Retinal pigment epithelial cell (primary cell): ENCODE measurements at regions not wholly inside any gene's neighbourhood (a gene's known extent, or its start where the extent isn't known, plus 50 kb on each side); places are given as distances from the start of the nearest gene placed in this dataset.

Experiments
- DNase-seq: peaks from one replicate; pipeline ENCODE4 v3.0.0-alpha.2; 2010; ENCODE audit warnings: low read depth
- H3K4me3 ChIP-seq: 2 replicates; pipeline ENCODE4 v1.5.1; 2011; ENCODE audit warnings: mild to moderate bottlenecking, low read length, control low read depth, moderate library complexity
- TF ChIP-seq, protein P1 (sequence below): conservative IDR thresholded peaks from 2 replicates; pipeline ENCODE4 v1.5.1; 2011; ENCODE audit warnings: low read depth, low read length, control low read depth, inconsistent platforms

DNA sequence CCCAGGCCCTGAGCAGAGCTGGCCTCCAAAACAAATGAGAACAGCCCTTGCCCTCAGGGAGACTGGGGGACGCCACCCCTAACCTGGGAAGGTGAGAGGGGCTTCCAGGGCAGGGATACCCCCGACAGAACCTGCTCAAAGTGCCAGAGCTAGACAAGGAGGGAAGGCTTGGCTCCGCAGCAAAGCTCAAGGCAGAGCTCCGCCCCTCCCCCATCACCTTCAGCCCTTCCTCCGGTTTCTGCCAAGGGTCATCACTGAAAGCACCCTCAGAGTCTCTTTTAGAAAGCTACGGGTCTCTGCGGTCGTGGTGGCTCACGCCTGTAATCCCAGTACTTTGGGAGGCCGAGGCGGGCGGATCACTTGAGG is 73.4 kb upstream of the CUX1 start:
- TF ChIP-seq, protein P1, sequence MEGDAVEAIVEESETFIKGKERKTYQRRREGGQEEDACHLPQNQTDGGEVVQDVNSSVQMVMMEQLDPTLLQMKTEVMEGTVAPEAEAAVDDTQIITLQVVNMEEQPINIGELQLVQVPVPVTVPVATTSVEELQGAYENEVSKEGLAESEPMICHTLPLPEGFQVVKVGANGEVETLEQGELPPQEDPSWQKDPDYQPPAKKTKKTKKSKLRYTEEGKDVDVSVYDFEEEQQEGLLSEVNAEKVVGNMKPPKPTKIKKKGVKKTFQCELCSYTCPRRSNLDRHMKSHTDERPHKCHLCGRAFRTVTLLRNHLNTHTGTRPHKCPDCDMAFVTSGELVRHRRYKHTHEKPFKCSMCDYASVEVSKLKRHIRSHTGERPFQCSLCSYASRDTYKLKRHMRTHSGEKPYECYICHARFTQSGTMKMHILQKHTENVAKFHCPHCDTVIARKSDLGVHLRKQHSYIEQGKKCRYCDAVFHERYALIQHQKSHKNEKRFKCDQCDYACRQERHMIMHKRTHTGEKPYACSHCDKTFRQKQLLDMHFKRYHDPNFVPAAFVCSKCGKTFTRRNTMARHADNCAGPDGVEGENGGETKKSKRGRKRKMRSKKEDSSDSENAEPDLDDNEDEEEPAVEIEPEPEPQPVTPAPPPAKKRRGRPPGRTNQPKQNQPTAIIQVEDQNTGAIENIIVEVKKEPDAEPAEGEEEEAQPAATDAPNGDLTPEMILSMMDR = no peak
- DNase-seq = no peak
- H3K4me3 ChIP-seq = peak overlapping the region; percentile 52

DNA sequence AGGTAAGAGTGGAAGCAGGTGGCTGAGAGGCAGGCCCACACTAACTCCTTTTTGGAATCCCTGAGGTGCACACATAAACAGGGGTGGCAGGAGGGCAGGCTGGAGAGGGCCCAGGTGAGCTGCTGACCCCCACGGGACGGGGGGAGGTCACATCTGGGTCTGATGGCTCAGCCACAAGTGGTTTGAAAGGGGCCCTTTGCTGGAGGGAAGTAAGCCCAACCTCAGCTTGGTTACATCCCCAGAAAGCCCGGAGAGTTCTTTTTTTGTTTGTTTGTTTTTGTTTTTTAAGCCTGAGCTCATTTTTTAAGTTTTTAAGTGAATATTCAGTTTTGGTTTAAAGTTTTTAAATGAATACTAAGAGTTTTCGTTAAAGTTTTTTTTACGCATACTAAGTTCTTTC is 72.8 kb upstream of the CUX1 start:
- DNase-seq = no peak
- H3K4me3 ChIP-seq = no peak overlapping the region
- TF ChIP-seq, protein P1 = no peak

DNA sequence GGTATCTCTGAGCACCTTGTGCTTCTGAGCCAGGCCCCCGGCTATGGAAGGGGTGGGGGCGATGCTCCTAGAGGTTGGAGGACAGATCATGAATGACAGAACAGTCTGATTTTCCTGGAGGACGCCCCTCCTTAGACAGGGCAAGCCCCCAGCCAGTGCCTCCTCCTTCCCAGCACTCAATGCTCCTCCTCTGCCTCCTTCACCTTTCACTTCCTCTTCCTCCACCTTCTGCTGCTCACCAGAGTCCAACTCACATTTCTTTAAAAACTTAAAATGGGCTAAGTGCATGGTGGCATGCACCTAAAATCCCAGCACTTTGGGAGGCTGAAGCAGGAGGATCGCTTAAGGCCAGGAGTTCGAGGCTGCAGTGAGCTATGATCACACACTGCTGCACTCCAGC is 71.1 kb upstream of the CUX1 start:
- no peak for DNase-seq
- TF ChIP-seq, protein P1 = no peak
- no peak overlapping the region for H3K4me3 ChIP-seq

DNA sequence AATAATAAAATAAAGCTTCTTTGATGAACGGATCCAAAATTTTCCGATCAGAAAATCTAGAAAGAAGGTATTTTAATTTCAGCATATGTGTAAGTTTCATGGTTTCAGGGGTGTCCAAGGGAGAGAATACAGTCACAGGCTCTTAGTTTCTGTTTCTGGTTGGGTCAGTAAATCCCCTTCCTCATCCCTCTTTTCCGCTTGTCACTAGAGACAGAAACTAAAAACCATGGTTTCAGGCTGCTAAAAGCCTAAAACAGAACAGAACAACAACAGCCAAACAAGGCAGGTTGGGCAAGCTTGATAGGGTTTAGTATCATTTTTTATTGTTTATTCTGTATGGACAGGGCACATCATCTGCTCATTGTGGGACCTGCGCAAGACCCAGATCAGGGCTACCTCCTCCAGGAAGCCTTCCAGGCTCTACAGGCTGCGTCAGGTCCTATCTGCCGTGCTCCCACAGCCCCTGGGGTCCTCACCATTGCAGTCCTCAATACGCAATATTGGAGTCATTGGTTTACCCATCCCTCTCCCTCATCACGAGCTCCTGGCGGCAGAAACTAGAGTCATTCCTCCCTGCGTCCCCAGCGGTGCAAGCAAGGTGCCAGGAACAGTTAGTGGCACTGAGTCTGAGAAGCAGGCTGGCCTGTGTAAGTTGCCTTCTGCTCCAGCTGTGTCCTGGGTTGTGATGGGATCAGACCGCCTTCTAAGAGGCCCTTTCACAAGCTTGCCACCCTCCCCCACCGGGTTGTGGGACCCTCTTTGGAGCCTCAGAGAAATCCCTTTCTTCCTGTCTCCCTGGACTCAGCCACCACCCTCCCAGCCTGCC is 70.2 kb upstream of the CUX1 start:
- no peak overlapping the region for H3K4me3 ChIP-seq
- DNase-seq = no peak
- TF ChIP-seq, protein P1 = no peak

DNA sequence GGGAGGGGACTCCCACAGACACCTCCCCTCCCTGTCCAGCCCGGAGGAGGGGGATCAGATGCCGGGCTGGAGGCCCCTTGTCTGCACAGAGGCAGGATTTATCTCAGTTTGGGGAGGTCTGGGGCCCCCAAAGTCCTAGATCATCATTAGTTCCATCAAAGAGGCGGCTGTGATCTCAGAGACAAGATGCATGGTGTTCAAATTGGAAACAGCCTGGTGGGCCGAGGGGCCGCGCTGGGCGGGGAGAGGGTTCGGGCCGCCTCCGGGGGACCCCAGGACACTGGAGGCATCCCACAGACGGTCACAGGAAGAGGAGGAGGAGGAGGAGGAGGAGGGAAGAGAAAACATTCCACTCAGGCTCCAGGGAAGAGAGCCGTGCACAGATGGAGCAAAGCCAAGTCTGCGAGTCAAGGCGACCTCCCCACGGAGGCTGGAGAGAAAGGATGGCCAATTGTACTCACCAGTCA is 69.5 kb upstream of the CUX1 start:
- H3K4me3 ChIP-seq = no peak overlapping the region
- DNase-seq = no peak
- TF ChIP-seq, protein P1 = no peak

DNA sequence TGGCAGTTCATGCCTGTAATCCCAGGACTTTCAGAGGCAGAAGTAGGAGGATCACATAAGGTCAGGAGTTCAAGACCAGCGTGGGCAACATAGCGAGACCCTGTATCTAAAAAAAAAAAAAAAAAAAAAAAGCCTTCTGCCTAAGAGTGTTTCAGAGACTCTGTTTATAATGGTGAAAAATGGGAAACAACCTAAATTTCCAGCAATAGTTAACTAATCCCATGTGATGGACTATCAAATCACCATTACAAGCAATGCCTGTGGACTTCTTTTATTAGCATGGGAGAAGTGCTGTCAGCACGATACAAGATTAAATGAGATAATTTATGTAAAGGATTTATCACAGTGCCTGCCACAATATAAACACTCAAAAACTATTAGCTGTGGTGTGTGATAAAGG is 67.5 kb upstream of the CUX1 start:
- TF ChIP-seq, protein P1 = no peak
- H3K4me3 ChIP-seq = no peak overlapping the region
- no peak for DNase-seq

DNA sequence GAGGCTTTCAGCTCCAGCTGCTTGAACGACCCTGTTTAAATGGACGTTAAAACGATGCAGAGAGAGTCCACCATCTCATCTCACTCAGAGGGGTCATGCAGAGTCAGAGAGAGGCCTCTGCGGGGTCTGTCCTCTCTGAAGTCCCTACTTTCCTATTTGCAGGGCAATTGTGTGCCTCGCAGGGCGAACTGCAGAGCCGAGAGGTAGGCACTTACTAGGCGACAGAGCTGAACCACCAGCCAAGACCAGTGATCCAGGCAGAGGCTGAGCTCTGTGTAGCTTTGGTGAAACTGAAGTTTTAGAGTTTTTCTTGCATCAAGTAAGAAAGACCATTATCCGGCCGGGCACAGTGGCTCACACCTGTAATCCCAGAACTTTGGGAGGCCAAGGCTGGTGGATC is 64.1 kb upstream of the CUX1 start:
- TF ChIP-seq, protein P1 = no peak
- no peak overlapping the region for H3K4me3 ChIP-seq
- no peak for DNase-seq
